ENCODE measurements at regions not wholly inside any gene's neighbourhood (a gene's known extent, or its start where the extent isn't known, plus 50 kb on each side); places are given as distances from the start of the nearest gene placed in this dataset.
"Not testable (repeated sequence)": the region's sequence is repeated elsewhere in the genome, so short reads cannot be mapped to it uniquely, and the experiment has no call there.

- no peak for FAIRE-seq
- TF ChIP-seq CTCF (IDR thresholded peaks at IDR 0.05; ENCODE audit: insufficient read depth, missing control alignments) = no peak
- DNase-seq (ENCODE audit: insufficient read length, low spot score) = no peak
Measured at GRCh38 chr4:11817088-11817487, 388.4 kb upstream of the HS3ST1 start.

- FAIRE-seq (no peak), DNase-seq (ENCODE audit: insufficient read length, low spot score) (no peak)
- no peak for TF ChIP-seq CTCF (IDR thresholded peaks at IDR 0.05; ENCODE audit: insufficient read depth, missing control alignments)
Measured at GRCh38 chr4:11814758-11815157, 386.1 kb upstream of the HS3ST1 start.

DNA sequence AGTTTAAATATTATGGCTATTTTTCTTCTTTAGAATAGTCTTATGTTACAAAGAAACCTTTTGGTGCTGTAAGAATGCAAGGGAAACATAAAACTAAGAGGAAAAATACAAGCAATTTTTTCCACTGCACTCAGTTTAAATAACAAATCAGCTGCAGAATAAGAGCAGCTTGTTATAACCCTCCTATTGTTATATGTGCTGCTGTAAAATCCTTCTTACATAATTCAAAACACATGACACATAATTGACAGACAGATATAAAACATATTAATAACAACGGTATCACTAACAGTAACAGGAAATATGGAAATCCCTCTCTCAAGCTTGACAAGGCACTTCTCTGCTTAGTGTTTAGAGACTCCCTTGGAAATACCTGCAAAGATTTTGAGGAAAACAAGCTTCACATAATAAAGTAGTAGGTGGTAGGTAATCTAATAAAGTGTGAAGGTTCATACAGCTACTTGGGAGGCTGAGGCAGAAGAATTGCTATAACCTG, 385.3 kb upstream of the HS3ST1 start:
- no peak for TF ChIP-seq CTCF (IDR thresholded peaks at IDR 0.05; ENCODE audit: insufficient read depth, missing control alignments)
- DNase-seq (ENCODE audit: insufficient read length, low spot score) (no peak), FAIRE-seq (no peak)

DNA sequence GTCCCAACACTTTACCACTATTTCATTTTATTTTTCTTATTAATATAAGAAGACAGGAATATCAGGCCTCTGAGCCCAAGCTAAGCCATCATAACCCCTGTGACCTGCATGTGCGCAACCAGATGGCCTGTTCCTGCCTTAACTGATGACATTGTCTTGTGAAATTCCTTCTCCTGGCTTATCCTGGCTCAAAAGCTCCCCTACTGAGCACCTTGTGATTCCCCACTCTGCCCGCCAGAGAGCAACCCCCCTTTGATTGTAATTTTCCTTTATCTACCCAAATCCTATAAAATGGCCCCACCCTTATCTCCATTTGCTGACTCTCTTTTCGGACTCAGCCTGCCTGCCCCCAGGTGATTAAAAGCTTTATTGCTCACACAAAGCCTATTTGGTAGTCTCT, 382.8 kb upstream of the HS3ST1 start:
- not testable (repeated sequence) for FAIRE-seq; DNase-seq (ENCODE audit: insufficient read length, low spot score)

DNA sequence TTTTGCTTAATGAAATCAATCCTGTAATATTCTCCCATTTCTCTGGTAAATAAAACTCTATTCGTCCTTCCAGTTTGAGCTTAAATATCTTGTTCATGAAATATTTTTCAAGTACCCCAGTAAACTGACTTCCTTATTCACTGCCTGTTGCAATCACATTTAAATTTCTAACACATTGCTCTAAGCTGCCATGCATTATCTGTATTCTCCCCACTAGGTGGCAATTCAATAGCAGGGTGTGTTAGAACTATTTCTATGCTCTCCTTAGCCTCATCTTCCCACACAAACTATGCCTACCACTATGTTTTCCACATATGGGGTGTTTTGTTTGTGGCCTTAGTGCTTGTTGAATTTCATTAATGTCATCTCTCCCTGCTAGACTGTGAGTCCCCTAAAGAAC, 377.1 kb upstream of the HS3ST1 start:
- no peak for DNase-seq (ENCODE audit: insufficient read length, low spot score)
- peak; percentile 37 for TF ChIP-seq CTCF (IDR thresholded peaks at IDR 0.05; ENCODE audit: insufficient read depth, missing control alignments)
- FAIRE-seq = peak; percentile 21

- TF ChIP-seq CTCF (IDR thresholded peaks at IDR 0.05; ENCODE audit: insufficient read depth, missing control alignments) = no peak
- no peak for DNase-seq (ENCODE audit: insufficient read length, low spot score)
- no peak for FAIRE-seq
Measured at GRCh38 chr4:11801466-11802446, 373.1 kb upstream of the HS3ST1 start.

- DNase-seq (ENCODE audit: insufficient read length, low spot score) (no peak), FAIRE-seq (no peak)
- TF ChIP-seq CTCF (IDR thresholded peaks at IDR 0.05; ENCODE audit: insufficient read depth, missing control alignments) = no peak
Measured at GRCh38 chr4:11799196-11799595, 370.5 kb upstream of the HS3ST1 start.

Measured in D721Med (cell line).